SK-N-MC (cell line): ENCODE measurements at regions not wholly inside any gene's neighbourhood (a gene's known extent, or its start where the extent isn't known, plus 50 kb on each side); places are given as distances from the start of the nearest gene placed in this dataset.

Source experiments
- EZH2 ChIP-seq: fragments of 200-600 bp; sonication (generic); IDR thresholded peaks from one replicate; pipeline ENCODE4 v1.6.1; 2017; ENCODE audit warnings: antibody characterized with exemption
- POLR2AphosphoS5 ChIP-seq: IDR thresholded peaks from 2 replicates; pipeline ENCODE4 v1.6.1; 2012; ENCODE audit warnings: mild to moderate bottlenecking, low read depth, low read length, borderline replicate concordance

DNA sequence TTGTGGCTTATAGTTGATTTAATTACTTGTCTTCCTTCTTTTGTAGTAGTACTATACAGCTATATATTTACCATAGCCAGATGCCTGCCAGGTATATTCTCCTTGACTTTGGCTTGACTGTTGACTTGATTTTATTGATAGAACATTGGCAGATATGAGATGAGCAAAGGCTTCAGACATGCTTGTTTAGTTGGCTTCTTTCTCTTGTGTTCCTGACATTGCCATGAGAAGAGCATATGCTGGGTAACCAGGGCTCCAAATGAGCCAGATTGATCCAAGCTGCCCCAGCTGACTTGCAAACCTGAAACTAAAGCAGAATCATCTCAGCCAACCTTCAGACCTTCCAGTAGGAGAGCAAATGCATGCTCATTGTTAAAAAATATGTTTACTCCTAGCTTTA, 508.1 kb upstream of the BTBD3 start:
- TF ChIP-seq POLR2AphosphoS5 (no peak), EZH2 (no peak)
